ENCODE measurements at regions not wholly inside any gene's neighbourhood (a gene's known extent, or its start where the extent isn't known, plus 50 kb on each side); places are given as distances from the start of the nearest gene placed in this dataset.

DNA sequence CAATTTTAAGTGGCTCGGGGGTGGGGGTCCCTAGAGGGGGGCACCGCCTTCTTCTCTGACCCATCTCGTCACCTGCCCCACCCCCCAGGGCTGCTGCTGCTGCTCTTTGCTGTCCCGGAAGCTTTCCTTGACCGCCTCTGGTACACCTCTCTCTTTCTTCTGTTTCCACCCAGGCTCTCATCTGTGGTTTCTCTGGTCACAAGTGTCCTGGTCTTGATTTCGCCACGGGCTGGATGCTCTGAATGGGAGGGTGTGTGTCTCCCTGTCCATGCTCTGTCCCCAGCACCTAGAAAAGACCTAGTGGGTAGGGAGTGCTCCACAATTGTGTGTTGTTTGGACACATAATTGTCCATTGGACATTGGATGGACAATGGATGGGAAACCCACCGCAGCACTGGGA lies 134.7 kb upstream of the CIBAR2 start:
- no peak for DNase-seq (ENCODE audit: extremely low read depth in 1 of 11, low read depth in 9 of 11, low spot score in 4 of 11)

GRCh38 chr16:85248342-85248741 lies 136.1 kb upstream of the CIBAR2 start:
- DNase-seq (ENCODE audit: extremely low read depth in 1 of 11, low read depth in 9 of 11, low spot score in 4 of 11): no peak

DNA sequence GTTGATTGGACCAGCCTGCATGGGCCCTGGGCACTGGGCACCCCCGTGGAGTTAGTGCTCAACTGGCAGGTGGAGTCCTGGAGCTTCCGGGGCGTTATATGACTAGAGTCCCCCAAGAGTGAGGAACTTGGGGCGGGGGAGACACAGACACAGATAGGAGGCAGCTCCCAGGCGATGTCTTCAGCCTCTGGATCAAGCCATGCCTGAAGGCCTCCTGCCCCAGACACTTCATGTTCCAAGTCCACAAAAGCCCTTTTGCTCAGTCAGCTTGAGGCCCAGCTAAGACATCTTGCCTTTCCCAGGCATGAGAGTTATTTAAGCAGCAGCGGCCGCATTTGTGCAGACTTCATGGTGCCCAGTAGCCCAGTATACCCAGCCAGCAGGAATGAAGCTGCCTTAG lies 136.6 kb upstream of the CIBAR2 start:
- no peak for DNase-seq (ENCODE audit: extremely low read depth in 1 of 11, low read depth in 9 of 11, low spot score in 4 of 11)

GRCh38 chr16:85249418-85250146 lies 137.3 kb upstream of the CIBAR2 start:
- no peak for DNase-seq (ENCODE audit: extremely low read depth in 1 of 11, low read depth in 9 of 11, low spot score in 4 of 11)

GRCh38 chr16:85250147-85250463 lies 137.8 kb upstream of the CIBAR2 start:
- no peak for DNase-seq (ENCODE audit: extremely low read depth in 1 of 11, low read depth in 9 of 11, low spot score in 4 of 11)

GRCh38 chr16:85250609-85251223 lies 138.4 kb upstream of the CIBAR2 start:
- DNase-seq (ENCODE audit: extremely low read depth in 1 of 11, low read depth in 9 of 11, low spot score in 4 of 11): no peak

DNA sequence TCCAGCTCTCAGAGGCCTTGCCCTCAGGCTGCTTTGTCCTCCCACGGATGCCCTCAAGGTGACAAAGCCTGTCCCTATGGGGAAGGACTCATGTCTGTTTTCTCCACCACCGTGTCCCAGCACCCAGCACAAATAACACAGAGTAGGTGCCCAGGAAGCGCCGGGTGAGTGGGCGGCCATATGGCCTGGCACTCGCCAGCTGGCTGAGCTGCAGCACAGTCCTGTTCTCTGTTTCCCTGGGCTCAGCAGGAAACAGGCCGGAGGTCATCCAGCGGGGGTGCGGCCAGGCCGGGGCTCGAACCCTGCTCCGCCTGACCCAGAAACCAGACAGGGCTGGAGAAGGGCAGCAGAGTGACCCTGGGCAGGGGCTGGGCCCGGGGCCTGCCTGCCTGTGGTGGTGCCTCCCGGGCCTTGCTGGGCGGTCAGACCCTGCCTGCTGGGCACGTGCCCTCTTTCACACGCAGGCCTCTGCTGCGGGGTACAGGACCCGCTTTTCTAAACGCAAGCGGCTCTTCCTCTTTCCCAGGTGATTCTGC lies 139.0 kb upstream of the CIBAR2 start:
- no peak for DNase-seq (ENCODE audit: extremely low read depth in 1 of 11, low read depth in 9 of 11, low spot score in 4 of 11)

DNA sequence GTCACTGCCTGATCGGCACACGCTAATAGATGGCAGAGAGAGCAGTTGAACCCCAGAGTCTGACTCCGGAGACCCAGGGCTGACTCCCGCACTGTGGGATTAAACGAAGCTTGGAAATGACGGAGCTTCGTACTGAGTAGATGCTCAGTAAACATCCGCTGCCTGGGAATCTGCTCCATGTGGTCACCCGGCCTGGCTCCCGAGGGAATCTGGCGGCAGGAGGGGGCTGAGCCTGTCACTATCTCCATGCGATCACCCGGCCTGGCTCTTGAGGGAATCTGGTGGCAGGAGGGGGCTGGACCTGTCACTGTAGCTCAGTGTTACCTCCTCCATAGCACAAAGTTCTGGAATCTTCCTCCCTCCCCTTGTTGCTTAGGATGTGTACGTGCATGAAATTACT lies 139.7 kb upstream of the CIBAR2 start:
- no peak for DNase-seq (ENCODE audit: extremely low read depth in 1 of 11, low read depth in 9 of 11, low spot score in 4 of 11)

DNA sequence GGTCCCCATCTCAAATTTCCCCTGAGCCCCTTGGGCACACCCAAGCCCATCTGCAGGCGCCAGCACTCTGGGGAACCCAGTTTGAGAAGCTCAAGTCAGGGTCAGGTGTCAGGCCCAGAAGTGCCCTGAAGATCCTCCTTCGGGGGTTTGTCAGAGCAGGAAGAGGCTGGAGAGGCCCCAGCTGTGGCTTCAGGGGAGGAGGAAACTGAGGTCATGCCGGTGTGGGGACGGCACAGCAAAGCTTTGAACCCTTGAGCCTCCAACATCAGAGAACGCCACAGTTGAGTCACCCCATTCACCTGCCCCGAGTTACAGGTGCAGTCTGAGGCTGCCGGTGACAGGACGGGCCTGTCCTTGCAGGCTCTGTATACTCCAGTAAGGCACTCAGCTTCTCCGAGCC lies 140.2 kb upstream of the CIBAR2 start:
- DNase-seq (ENCODE audit: extremely low read depth in 1 of 11, low read depth in 9 of 11, low spot score in 4 of 11): no peak

DNA sequence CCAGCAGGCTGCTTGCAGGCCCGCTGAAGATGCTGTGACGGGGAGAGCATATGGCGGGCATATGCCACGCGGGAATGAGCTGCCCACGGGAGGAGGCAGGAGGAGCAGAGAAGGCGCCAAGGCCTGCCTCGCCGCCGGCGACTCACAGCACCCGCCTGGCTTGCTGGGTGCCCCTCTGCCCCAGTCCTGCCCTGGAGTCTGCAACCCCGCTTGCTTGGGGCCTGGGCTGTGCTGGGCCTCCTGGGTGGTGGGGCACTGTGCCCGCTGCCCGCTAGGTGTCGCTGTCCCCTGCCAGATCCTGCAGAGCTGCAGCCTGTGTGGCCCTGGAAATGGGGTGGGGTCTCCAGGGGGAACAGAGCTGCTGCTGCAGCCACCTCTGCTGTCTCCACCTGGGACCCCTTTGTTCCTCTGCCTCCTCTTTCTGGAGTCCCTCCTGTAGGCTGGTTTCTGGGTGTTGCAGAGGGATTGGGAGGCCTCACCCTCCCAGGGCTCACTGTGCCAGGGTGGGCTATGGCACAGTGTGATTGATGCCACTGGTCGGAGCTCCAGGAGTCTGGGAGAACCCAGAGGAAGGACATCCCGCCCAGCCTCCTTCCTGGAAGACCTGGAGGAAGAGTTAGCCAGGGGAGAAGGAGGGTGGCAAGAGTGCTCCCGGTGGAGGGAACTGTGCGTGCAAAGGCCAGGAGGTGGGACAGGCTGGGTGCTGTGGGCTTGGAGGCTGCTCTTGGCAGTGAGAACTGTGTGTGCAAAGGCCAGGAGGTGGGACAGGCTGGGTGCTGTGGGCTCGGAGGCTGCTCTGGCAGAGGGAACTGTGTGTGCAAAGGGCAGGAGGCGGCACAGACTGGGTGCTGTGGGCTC lies 141.0 kb upstream of the CIBAR2 start:
- DNase-seq (ENCODE audit: extremely low read depth in 1 of 11, low read depth in 9 of 11, low spot score in 4 of 11): peak in 1 of 11 donors; percentile 52

- DNase-seq (ENCODE audit: extremely low read depth in 1 of 11, low read depth in 9 of 11, low spot score in 4 of 11): no peak
These were observed 141.8 kb upstream of the CIBAR2 start for GRCh38 chr16:85254051-85254450.

DNA sequence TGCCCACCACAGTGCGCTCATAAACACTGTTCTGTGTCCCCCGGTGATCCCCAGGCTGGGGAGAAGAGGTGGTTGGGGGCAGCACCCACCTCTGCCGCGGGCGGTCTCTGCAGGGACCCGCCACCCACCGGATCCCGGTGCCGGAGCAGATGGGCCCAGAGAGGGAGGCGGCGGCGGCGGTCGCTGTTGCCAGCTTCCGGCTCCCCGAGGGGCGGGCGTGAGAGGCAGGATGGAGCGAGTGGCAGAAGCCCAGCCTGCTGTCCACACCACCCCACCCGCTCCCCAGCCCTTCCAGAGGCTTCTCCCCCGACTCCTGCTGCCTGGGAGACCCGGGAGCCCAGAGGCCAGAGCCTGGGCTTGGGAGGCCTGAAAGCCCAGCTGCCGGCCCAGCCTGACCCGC lies 142.6 kb upstream of the CIBAR2 start:
- DNase-seq (ENCODE audit: extremely low read depth in 1 of 11, low read depth in 9 of 11, low spot score in 4 of 11): no peak

DNA sequence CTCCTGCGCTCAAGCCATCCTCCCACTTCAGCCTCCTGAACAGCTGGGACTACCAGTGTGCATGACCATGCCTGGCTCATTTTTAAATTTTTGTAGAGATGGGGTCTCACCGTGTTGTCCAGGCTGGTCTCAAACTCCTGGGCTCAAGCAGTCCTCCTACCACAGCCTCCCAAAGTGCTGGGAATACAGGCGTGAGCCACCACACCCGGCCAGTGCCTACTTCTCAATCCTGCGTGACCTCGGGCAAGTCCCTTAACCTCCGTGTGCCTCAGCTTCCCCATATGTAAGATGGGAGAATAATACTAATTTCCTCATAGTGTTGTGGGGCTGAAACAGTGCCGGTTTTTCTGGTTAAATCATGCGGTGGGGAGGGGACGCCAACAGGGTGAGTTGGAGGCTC lies 143.5 kb upstream of the CIBAR2 start:
- no peak for DNase-seq (ENCODE audit: extremely low read depth in 1 of 11, low read depth in 9 of 11, low spot score in 4 of 11)

DNA sequence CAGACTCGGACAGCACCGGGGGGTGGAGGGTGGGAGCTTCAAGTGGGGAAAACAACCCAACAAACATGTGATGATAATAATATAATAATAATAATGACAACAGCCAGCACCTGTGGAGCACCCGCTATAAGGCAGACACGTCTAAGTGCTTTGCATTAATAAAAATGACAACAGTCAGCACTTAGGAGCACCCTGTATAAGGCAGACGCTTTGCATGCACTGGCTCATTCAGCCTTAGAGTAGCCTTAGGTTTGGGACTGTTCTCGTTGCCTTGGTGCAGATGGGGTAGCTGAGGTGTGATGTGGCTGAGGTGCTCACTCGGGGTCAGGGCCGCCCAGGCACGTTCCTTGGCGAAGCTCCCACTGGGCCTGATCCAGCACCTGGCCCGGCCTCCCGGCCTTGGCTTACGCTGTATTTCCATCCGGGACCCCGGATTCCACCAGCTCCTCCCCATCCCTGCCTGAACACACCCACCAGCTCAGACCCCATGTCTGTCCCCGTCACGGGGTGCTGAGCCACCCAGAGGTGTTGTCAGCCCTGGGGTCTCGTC lies 144.0 kb upstream of the CIBAR2 start:
- no peak for DNase-seq (ENCODE audit: extremely low read depth in 1 of 11, low read depth in 9 of 11, low spot score in 4 of 11)

GRCh38 chr16:85257483-85257882 lies 145.2 kb upstream of the CIBAR2 start:
- no peak for DNase-seq (ENCODE audit: extremely low read depth in 1 of 11, low read depth in 9 of 11, low spot score in 4 of 11)

GRCh38 chr16:85258166-85258565 lies 145.9 kb upstream of the CIBAR2 start:
- no peak for DNase-seq (ENCODE audit: extremely low read depth in 1 of 11, low read depth in 9 of 11, low spot score in 4 of 11)

DNA sequence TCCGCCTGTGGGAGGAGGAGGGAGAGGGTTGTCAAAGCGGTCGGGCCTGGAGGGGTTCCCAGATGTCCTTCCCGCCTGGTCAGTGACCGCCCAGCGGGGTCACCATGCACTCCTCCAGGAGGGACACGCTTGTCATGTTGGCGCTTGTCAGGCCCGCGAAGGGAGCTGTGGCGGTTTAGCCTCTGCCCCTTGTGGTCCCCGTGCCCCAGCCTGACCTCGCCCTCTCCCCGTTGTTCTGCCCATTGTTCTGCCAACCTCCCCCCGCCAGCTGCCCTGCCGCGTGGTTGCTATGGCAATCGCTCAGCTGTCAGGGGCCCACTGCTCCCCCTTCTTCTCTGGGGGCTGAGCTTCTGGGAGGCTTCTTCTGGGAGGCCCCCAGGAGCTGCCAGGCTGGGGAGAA lies 146.4 kb upstream of the CIBAR2 start:
- no peak for DNase-seq (ENCODE audit: extremely low read depth in 1 of 11, low read depth in 9 of 11, low spot score in 4 of 11)

DNA sequence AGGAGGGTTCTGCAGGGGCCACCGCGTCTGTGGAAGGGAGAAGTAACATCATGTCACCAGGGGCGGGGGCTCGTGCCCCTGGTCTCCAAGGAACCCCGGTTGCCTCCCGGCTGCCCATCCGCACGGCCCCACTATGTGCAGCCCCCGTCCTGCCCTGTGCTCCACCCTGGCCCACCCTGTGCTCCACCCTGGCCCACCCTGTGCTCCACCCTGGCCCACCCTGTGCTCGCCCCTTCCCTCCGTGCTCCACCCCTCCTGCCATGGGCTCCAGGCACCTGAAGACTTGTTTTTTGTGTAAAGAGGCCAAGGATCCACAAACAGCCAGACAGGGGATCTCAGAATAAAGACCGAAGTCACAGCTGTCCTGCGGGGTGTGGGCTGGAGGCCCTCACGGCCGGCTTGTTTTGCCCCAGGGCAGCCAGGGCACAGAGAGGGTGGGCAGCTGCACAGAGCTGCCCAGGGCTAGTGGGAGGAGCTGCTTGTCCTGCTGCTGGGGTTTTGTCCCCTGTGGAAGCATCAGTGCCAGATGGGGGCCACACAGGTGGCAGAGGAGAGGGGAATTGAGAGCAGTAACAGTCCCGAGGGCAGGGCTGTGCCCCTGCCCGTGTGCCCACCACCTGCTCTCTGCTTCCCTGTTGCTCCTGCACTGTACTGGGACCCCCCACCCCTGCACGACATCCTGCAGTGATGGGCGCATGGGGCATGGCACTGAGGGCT lies 147.0 kb upstream of the CIBAR2 start:
- DNase-seq (ENCODE audit: extremely low read depth in 1 of 11, low read depth in 9 of 11, low spot score in 4 of 11): no peak

GRCh38 chr16:85259832-85260167 lies 147.5 kb upstream of the CIBAR2 start:
- DNase-seq (ENCODE audit: extremely low read depth in 1 of 11, low read depth in 9 of 11, low spot score in 4 of 11): no peak

All from renal cortex interstitium (tissue), 11 donors.